ENCODE measurements at regions not wholly inside any gene's neighbourhood (a gene's known extent, or its start where the extent isn't known, plus 50 kb on each side); places are given as distances from the start of the nearest gene placed in this dataset.
A peak's percentile ranks its signal among the peaks of the same experiment; 100 is the strongest.

DNA sequence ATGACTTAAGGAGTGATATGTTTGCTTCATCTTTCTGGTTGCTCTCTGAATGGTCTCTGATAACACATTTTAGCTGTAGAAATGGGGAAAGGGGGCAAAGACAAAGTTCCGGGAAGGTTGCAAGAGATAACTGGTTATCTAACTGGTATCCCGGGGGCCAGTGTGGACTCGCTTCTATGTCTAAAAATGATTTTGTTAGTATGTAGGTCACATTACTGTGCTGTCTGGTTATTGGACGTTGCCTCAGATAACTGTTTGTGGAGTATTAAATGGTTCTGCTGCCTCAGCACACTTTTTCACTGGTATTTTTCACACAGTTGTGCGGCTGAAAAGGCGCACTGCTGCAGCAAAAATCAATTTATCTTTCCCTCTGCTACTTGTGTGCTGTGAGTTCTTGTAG lies 63.0 kb upstream of the ZNF536 start:
- ChIA-PET CTCF (no interaction called here), POLR2A (no interaction called here)
- 38% methylated on average over 6 of the region's 6 CpGs for WGBS (ENCODE audit: missing lambda C conversion rate)
- ATAC-seq (no peak), FAIRE-seq (no peak), DNase-seq (ENCODE audit: low read depth in 1 of 2, low spot score in 1 of 2) (no peak)
- no peaks in the 10 kb centered on the region for H3K9me3 ChIP-seq
- no peak overlapping the region for H3K4me2 ChIP-seq
- H3K4me3 ChIP-seq: no peak overlapping the region
- TF ChIP-seq MAFK (IDR thresholded peaks at IDR 0.05; ENCODE audit: partially characterized antibody) (peak; percentile 21), CBX2 (IDR thresholded peaks at IDR 0.05; ENCODE audit: borderline replicate concordance, low read depth) (no peak)
- no peak overlapping the region for H3K27ac ChIP-seq
- H3K4me1 ChIP-seq: no peaks in the 10 kb centered on the region

DNA sequence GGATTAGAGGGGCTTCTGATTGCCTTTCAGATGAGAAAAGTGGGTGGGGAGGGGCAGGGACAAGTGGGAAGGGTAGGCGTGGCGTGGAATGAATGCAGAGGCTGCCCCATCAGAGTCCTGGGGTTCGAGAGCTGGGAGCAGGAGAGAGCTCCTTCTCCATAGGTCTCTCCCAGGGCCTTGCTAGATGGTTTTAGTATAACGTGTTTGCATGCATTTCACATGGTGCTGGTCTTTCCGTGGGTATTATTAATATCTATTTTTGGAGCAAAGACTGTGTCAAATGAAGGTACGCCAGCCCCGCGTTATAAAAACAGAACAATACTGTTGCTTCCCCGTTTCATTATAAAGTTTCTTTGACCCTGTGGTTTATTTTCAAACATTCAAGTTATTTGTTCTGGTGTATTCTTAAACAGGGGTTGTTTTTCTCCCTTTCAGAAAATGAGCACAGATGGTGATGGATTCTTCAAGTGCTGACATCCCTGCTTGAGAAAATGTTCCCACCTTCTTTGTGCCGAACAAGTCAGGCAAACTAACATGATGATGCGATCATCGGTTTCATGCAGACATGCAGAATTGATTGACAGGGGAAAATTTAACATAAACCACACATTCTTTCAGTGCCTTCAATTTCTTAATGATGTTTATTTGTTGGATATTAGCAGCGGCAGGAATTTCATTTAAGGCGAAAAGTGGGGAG lies 62.1 kb upstream of the ZNF536 start:
- Histone ChIP-seq H3K9me3 (no peaks in the 10 kb centered on the region), H3K4me1 (no peaks in the 10 kb centered on the region), H3K27ac (no peak overlapping the region), H3K4me3 (no peak overlapping the region), H3K4me2 (no peak overlapping the region)
- DNase-seq (ENCODE audit: low read depth in 1 of 2, low spot score in 1 of 2) (no peak), FAIRE-seq (peak; percentile 80), ATAC-seq (no peak)
- no peak for TF ChIP-seq JUN (IDR thresholded peaks at IDR 0.05)
- no peak for TF ChIP-seq BHLHE40 (IDR thresholded peaks at IDR 0.05; ENCODE audit: low read depth, low read length)
- TF ChIP-seq NR3C1 (IDR thresholded peaks at IDR 0.05): no peak
- no peak for TF ChIP-seq ZC3H11A (IDR thresholded peaks at IDR 0.05)
- no peak for TF ChIP-seq GATA3 (IDR thresholded peaks at IDR 0.05; ENCODE audit: borderline replicate concordance)
- TF ChIP-seq ZFP36 (IDR thresholded peaks at IDR 0.05; ENCODE audit: borderline replicate concordance, partially characterized antibody): no peak
- no peak for TF ChIP-seq NPAS2 (CRISPR knock-in tag; IDR thresholded peaks at IDR 0.05; ENCODE audit: borderline replicate concordance)
- no peak for TF ChIP-seq USF2 (IDR thresholded peaks at IDR 0.05)
- no peak for TF ChIP-seq CBX8 (IDR thresholded peaks at IDR 0.05)
- no peak for TF ChIP-seq SMC3 (IDR thresholded peaks at IDR 0.05)
- no peak for TF ChIP-seq RNF2 (IDR thresholded peaks at IDR 0.05; ENCODE audit: borderline replicate concordance, low read depth)
- no peak for TF ChIP-seq EHMT2 (IDR thresholded peaks at IDR 0.05; ENCODE audit: low read depth)
- TF ChIP-seq ESRRA (IDR thresholded peaks at IDR 0.05; ENCODE audit: borderline replicate concordance, low read length): no peak
- no peak for TF ChIP-seq RAD21 (conservative IDR thresholded peaks at IDR 0.05 in 1 of 2, IDR thresholded peaks at IDR 0.05 in 1 of 2)
- TF ChIP-seq HEYL (CRISPR knock-in tag; IDR thresholded peaks at IDR 0.05): no peak
- TF ChIP-seq, protein P1, sequence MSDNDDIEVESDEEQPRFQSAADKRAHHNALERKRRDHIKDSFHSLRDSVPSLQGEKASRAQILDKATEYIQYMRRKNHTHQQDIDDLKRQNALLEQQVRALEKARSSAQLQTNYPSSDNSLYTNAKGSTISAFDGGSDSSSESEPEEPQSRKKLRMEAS (IDR thresholded peaks at IDR 0.05): no peak
- POLR2A ChIA-PET: no interaction called here
- WGBS (ENCODE audit: missing lambda C conversion rate): 39% methylated on average over 14 of the region's 14 CpGs
- CTCF ChIA-PET: interaction anchor here (0.6 kb wide), 1 partner anchor 52 kb away, joined by 3 read pairs; no protein-coding TSS in a partner anchor

DNA sequence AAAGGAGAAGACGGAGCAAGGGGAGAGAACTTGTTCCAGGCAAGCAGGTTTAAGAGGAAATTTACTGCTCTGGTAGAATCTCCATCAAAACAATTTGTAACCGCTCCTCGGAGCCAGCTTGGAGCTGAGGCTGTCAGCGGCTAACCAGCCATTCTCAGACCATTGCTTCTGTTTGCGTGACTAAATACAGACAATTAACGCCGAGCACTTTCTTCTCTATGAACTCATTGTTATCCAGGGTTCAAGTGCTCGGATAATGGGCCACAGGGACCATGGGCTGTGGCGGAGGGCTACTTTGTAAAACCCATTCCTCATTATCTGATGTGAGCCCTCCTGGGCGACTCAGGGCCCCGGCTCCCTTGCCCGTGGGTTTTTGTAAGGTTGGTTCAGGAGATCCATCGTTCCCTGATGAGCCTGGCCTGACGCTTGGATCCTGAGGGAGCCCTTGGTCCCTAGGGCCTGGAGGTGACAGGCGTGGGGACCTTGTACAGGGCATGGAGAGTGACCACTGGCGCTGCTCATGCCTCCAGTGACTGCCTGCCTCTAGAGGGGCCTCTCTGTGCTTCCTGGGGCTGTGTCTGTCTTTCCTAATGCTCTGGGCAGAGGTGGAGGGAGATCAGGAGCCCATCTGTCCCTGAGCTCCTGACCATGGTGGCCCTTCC lies 61.5 kb upstream of the ZNF536 start:
- peak in 1 of 2 experiments; percentile 27; a peak in 1 of 6 replicates for ATAC-seq
- ChIA-PET POLR2A (no interaction called here), CTCF (no interaction called here)
- Histone ChIP-seq H3K27ac (no peak overlapping the region), H3K4me1 (no peaks in the 10 kb centered on the region), H3K4me2 (no peak overlapping the region), H3K9me3 (peaks cover 1% of the 10 kb centered on the region; the same call in 1 of the 3 replicates), H3K4me3 (no peak overlapping the region)
- WGBS (ENCODE audit: missing lambda C conversion rate): 7% methylated on average over 16 of the region's 16 CpGs
- no peak for DNase-seq (ENCODE audit: low read depth in 1 of 2, low spot score in 1 of 2)
- no peak for FAIRE-seq
- TF ChIP-seq MYC (IDR thresholded peaks at IDR 0.05; ENCODE audit: borderline replicate concordance, low read length): no peak
- TF ChIP-seq ZNF302 (CRISPR knock-in tag; IDR thresholded peaks at IDR 0.05): no peak
- no peak for TF ChIP-seq HEYL (CRISPR knock-in tag; IDR thresholded peaks at IDR 0.05)
- TF ChIP-seq CHD4 (IDR thresholded peaks at IDR 0.05; ENCODE audit: borderline replicate concordance): no peak
- TF ChIP-seq ZFP36 (IDR thresholded peaks at IDR 0.05; ENCODE audit: borderline replicate concordance, partially characterized antibody): no peak
- TF ChIP-seq, protein P1 (IDR thresholded peaks at IDR 0.05): no peak
- no peak for TF ChIP-seq BCL3 (IDR thresholded peaks at IDR 0.05)
- TF ChIP-seq SMC3 (IDR thresholded peaks at IDR 0.05): no peak
- TF ChIP-seq FOSL2 (IDR thresholded peaks at IDR 0.05): no peak
- TF ChIP-seq FOSL2 (CRISPR knock-in tag; IDR thresholded peaks at IDR 0.05): no peak
- TF ChIP-seq GATA3 (IDR thresholded peaks at IDR 0.05; ENCODE audit: borderline replicate concordance): no peak
- TF ChIP-seq RAD21 (conservative IDR thresholded peaks at IDR 0.05 in 1 of 2, IDR thresholded peaks at IDR 0.05 in 1 of 2): no peak
- no peak for TF ChIP-seq CEBPB (IDR thresholded peaks at IDR 0.05)
- TF ChIP-seq EHMT2 (IDR thresholded peaks at IDR 0.05; ENCODE audit: low read depth): no peak
- TF ChIP-seq CTCF (IDR thresholded peaks at IDR 0.05): no peak
- no peak for TF ChIP-seq HOXB5 (CRISPR knock-in tag; IDR thresholded peaks at IDR 0.05)
- no peak for TF ChIP-seq TP53 (CRISPR knock-in tag; IDR thresholded peaks at IDR 0.05)
- TF ChIP-seq PHF8 (IDR thresholded peaks at IDR 0.05; ENCODE audit: borderline replicate concordance, low read depth): no peak
- TF ChIP-seq RCOR1 (IDR thresholded peaks at IDR 0.05; ENCODE audit: low read depth, low read length): no peak

All from A549 (cell line).